ENCODE measurements at regions not wholly inside any gene's neighbourhood (a gene's known extent, or its start where the extent isn't known, plus 50 kb on each side); places are given as distances from the start of the nearest gene placed in this dataset.

- TF ChIP-seq, protein P1, sequence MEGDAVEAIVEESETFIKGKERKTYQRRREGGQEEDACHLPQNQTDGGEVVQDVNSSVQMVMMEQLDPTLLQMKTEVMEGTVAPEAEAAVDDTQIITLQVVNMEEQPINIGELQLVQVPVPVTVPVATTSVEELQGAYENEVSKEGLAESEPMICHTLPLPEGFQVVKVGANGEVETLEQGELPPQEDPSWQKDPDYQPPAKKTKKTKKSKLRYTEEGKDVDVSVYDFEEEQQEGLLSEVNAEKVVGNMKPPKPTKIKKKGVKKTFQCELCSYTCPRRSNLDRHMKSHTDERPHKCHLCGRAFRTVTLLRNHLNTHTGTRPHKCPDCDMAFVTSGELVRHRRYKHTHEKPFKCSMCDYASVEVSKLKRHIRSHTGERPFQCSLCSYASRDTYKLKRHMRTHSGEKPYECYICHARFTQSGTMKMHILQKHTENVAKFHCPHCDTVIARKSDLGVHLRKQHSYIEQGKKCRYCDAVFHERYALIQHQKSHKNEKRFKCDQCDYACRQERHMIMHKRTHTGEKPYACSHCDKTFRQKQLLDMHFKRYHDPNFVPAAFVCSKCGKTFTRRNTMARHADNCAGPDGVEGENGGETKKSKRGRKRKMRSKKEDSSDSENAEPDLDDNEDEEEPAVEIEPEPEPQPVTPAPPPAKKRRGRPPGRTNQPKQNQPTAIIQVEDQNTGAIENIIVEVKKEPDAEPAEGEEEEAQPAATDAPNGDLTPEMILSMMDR (IDR thresholded peaks at IDR 0.05; ENCODE audit: insufficient read depth, low read length, poor library complexity, severe bottlenecking): no peak
- H3K4me3 ChIP-seq (replicated peaks; ENCODE audit: low read depth, low read length): no peak overlapping the region
- no peaks in the 10 kb centered on the region for H3K27me3 ChIP-seq (replicated peaks; ENCODE audit: control insufficient read depth, insufficient read depth, low read length)
- H3K36me3 ChIP-seq (ENCODE audit: control insufficient read depth, insufficient read depth, low read length): no peaks in the 10 kb centered on the region
- DNase-seq (ENCODE audit: extremely low read depth, insufficient read length): no peak
These were observed 292.9 kb upstream of the GRIP1 start for GRCh38 chr12:66971816-66972215.

DNA sequence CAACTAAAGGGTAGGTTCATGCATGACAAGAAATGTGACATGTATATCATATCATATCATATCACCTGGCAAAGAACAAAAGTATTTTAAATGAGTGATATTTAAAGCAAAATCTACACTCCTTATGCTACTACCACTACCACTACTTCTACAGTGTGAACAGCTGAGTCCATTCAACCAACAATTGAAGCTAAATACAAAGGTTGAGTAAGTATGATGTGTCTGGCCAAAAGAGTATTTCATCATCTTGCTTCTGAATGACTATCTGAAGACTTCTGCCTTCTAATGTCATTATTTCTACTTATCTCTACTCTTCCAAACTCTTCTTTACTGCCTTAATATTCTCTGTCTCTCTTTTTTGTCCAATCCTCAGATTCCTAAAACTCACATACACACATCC, 292.6 kb upstream of the CAND1 start:
- TF ChIP-seq, protein P1 (IDR thresholded peaks at IDR 0.05; ENCODE audit: insufficient read depth, low read length, poor library complexity, severe bottlenecking): no peak
- DNase-seq (ENCODE audit: extremely low read depth, insufficient read length): no peak
- H3K4me3 ChIP-seq (replicated peaks; ENCODE audit: low read depth, low read length): no peak overlapping the region
- no peaks in the 10 kb centered on the region for H3K27me3 ChIP-seq (replicated peaks; ENCODE audit: control insufficient read depth, insufficient read depth, low read length)
- no peaks in the 10 kb centered on the region for H3K36me3 ChIP-seq (ENCODE audit: control insufficient read depth, insufficient read depth, low read length)

DNA sequence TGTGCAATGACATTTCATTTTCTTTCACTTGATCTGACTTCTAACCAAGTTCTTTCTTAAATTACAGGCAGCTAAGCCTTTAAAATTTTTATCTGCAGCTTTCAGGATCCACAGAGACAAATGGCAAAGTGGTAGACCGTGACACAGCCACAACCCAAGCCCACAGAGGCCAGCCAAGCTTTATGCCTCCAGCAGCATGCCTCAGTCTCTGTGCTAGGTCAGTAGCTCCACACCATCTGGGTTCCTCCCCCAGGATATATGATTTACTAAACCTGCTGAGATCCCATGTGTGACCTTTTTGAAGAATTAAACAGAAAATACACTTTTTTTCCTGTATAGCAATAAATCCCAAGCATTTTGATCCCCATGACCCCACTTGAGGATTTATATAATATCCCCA, 290.4 kb upstream of the CAND1 start:
- Histone ChIP-seq H3K36me3 (ENCODE audit: control insufficient read depth, insufficient read depth, low read length) (no peaks in the 10 kb centered on the region), H3K4me3 (replicated peaks; ENCODE audit: low read depth, low read length) (no peak overlapping the region), H3K27me3 (replicated peaks; ENCODE audit: control insufficient read depth, insufficient read depth, low read length) (no peaks in the 10 kb centered on the region)
- DNase-seq (ENCODE audit: extremely low read depth, insufficient read length): no peak
- TF ChIP-seq, protein P1 (IDR thresholded peaks at IDR 0.05; ENCODE audit: insufficient read depth, low read length, poor library complexity, severe bottlenecking): no peak

DNA sequence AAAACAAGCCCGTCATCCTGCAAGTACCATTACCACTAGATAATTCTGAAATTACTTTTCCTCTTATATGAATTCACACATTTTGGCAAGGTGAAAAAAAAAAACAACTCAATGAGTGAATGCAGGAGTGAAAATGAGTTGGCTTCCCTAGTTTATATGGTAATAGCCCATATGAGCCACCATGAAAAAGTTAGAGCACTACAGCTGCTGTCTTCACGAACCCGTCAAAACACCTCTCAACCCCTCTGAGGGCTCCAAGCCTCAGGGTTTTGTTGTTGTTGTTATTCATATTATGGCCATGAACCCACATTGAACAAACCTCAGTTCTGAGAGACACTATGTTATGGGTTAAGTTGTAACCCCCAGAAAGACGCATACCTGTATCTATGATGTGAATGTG, 289.9 kb upstream of the CAND1 start:
- Histone ChIP-seq H3K4me3 (replicated peaks; ENCODE audit: low read depth, low read length) (no peak overlapping the region), H3K36me3 (ENCODE audit: control insufficient read depth, insufficient read depth, low read length) (no peaks in the 10 kb centered on the region), H3K27me3 (replicated peaks; ENCODE audit: control insufficient read depth, insufficient read depth, low read length) (no peaks in the 10 kb centered on the region)
- TF ChIP-seq, protein P1 (IDR thresholded peaks at IDR 0.05; ENCODE audit: insufficient read depth, low read length, poor library complexity, severe bottlenecking): no peak
- no peak for DNase-seq (ENCODE audit: extremely low read depth, insufficient read length)

DNA sequence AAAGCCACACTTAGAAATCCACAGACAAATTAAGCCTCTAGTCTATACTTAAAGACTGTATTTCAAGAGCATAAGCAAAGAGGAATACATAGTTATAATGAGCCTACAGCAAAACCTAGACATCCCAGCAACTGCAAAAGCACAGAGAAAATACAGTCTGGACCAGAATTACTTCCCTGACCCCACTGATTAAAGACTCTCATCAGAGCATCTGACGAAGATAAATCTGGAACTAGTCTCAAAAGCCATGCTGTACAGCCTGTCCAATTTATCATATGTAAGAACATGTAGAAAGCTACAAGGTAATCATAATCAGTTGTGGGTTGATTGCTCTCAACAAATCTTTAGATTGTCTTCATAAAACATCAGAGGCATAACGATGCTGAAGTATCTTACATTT, 285.1 kb upstream of the CAND1 start:
- TF ChIP-seq, protein P1 (IDR thresholded peaks at IDR 0.05; ENCODE audit: insufficient read depth, low read length, poor library complexity, severe bottlenecking): no peak
- Histone ChIP-seq H3K4me3 (replicated peaks; ENCODE audit: low read depth, low read length) (no peak overlapping the region), H3K36me3 (ENCODE audit: control insufficient read depth, insufficient read depth, low read length) (no peaks in the 10 kb centered on the region), H3K27me3 (replicated peaks; ENCODE audit: control insufficient read depth, insufficient read depth, low read length) (no peaks in the 10 kb centered on the region)
- no peak for DNase-seq (ENCODE audit: extremely low read depth, insufficient read length)

DNA sequence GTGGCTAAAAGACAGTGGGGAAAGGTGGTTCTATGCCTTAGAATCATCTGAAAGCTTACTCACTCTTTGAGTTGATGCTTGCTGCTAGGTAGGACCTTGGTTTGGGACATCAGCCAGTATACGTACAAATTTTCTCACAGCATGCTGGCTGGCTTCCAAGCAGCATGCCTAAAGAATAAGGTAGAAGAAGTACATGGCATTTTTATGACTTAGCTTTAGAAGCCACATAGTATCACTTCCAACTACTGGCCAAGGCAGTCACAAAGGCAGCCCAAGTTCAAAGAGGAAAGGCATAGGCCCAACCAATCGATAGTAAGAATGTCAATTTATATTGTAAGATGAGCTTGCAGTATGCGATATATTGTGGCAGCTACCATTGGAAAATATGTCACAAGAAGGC, 284.2 kb upstream of the CAND1 start:
- no peak for DNase-seq (ENCODE audit: extremely low read depth, insufficient read length)
- TF ChIP-seq, protein P1 (IDR thresholded peaks at IDR 0.05; ENCODE audit: insufficient read depth, low read length, poor library complexity, severe bottlenecking): no peak
- no peaks in the 10 kb centered on the region for H3K36me3 ChIP-seq (ENCODE audit: control insufficient read depth, insufficient read depth, low read length)
- H3K27me3 ChIP-seq (replicated peaks; ENCODE audit: control insufficient read depth, insufficient read depth, low read length): no peaks in the 10 kb centered on the region
- no peak overlapping the region for H3K4me3 ChIP-seq (replicated peaks; ENCODE audit: low read depth, low read length)
